ENCODE measurements at regions not wholly inside any gene's neighbourhood (a gene's known extent, or its start where the extent isn't known, plus 50 kb on each side); places are given as distances from the start of the nearest gene placed in this dataset.
A peak's percentile ranks its signal among the peaks of the same experiment; 100 is the strongest.

- no peak for FAIRE-seq
- H3K36me3 ChIP-seq (ENCODE audit: control insufficient read depth, insufficient read depth, low read length) = no peaks in the 10 kb centered on the region
These were observed 367.3 kb upstream of the FGF13 start for GRCh38 chrX:139078761-139079280.

DNA sequence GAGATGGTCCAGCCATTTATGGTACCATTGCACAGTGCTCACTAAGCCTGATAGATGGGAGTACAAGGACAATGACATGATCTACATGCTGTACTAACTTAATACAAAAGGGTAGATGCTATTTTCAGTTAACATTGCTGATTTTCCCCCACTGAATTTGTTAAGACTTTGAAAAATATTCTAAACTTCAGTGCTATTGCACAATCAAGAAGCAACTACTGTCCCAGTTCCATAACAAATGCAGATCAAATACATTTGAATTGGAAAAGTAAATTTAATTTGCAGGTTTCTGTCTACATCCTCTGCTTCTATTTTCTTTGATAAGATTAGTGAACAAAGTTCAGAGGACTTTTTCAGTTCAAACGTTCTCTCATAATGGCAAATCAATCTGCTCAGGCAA, 366.8 kb upstream of the FGF13 start:
- DNase-seq (ENCODE audit: low read depth) = no peak
- Histone ChIP-seq H3K4me3 (ENCODE audit: low read depth, low read length) (no peak overlapping the region), H3K27me3 (ENCODE audit: control insufficient read depth, insufficient read depth, low read length) (no peaks in the 10 kb centered on the region), H3K36me3 (ENCODE audit: control insufficient read depth, insufficient read depth, low read length) (no peaks in the 10 kb centered on the region)
- no peak for FAIRE-seq
- TF ChIP-seq, protein P1, sequence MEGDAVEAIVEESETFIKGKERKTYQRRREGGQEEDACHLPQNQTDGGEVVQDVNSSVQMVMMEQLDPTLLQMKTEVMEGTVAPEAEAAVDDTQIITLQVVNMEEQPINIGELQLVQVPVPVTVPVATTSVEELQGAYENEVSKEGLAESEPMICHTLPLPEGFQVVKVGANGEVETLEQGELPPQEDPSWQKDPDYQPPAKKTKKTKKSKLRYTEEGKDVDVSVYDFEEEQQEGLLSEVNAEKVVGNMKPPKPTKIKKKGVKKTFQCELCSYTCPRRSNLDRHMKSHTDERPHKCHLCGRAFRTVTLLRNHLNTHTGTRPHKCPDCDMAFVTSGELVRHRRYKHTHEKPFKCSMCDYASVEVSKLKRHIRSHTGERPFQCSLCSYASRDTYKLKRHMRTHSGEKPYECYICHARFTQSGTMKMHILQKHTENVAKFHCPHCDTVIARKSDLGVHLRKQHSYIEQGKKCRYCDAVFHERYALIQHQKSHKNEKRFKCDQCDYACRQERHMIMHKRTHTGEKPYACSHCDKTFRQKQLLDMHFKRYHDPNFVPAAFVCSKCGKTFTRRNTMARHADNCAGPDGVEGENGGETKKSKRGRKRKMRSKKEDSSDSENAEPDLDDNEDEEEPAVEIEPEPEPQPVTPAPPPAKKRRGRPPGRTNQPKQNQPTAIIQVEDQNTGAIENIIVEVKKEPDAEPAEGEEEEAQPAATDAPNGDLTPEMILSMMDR (IDR thresholded peaks at IDR 0.05; ENCODE audit: insufficient read depth, low read length, severe bottlenecking) = no peak

More at GRCh38 chrX:139078761-139079280, 367.3 kb upstream of the FGF13 start:
- DNase-seq (ENCODE audit: low read depth) = no peak
- no peaks in the 10 kb centered on the region for H3K27me3 ChIP-seq (ENCODE audit: control insufficient read depth, insufficient read depth, low read length)
- TF ChIP-seq, protein P1 (IDR thresholded peaks at IDR 0.05; ENCODE audit: insufficient read depth, low read length, severe bottlenecking) = no peak
- H3K4me3 ChIP-seq (ENCODE audit: low read depth, low read length) = no peak overlapping the region

DNA sequence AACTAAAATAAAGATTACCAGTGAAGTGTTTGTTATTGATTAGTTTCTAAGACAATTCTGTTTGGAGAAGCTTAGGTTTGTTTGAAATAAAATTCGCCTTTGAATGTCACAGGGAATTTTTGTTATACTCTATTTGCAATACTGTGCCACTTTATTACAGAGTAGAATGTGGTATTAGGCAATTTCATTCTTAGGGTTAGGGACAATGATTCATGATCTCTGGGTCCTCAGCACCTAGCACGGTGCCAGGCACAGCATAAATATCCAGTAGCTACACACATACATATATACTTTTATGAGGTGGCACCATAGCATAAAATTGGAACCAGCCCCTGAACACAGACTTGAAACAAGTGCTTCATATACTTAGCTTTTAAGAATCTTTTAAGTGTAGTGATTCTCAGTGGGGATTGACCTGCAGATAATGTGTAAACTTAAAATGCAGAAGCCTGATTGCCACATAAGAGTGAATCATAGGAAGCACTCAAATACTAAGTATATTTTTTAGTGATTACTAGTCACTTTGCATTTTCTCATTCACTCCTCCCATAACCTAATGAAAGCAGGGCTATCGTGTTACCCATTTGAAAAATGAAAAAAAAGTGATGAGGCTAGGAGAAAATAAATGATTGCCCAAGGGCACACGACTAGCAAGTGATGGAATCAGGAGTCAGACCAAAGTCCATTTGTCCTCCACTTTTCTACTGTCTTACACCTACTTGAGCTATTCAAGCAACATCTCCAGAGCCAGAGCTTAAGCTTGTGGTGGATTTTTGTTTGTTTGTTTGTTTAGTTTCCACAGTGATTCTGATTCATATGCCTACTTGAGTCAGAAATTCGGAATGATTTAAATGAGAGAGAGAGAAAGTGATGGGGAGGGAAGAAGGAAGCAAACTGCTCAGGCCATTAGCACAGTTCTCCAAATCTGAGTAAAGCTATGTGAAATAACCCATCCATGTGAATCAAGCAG, 366.0 kb upstream of the FGF13 start:
- TF ChIP-seq, protein P1 (IDR thresholded peaks at IDR 0.05; ENCODE audit: insufficient read depth, low read length, severe bottlenecking) = no peak
- FAIRE-seq = no peak
- Histone ChIP-seq H3K27me3 (ENCODE audit: control insufficient read depth, insufficient read depth, low read length) (no peaks in the 10 kb centered on the region), H3K4me3 (ENCODE audit: low read depth, low read length) (no peak overlapping the region), H3K36me3 (ENCODE audit: control insufficient read depth, insufficient read depth, low read length) (no peaks in the 10 kb centered on the region)
- DNase-seq (ENCODE audit: low read depth) = peak; percentile 88

DNA sequence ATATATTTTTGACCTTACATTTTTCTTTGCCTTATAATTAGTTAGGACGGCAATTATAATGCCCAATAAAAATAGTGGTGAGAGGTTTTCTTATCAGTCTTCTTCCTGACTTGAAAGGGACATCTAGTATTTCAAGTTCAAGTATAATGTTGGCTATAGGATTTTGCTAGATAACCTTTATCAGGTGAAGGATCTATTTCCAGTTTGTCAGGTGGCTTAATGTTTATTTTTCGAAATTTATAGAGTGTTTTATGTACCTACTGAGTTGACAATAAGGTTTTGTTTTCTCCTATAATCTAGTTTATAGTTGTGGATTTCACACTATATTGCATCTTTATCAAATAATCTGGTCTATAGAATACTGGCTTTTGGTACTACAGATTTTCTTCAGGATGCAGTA, 351.8 kb upstream of the FGF13 start:
- H3K4me3 ChIP-seq (ENCODE audit: low read depth, low read length) = no peak overlapping the region
- no peaks in the 10 kb centered on the region for H3K36me3 ChIP-seq (ENCODE audit: control insufficient read depth, insufficient read depth, low read length)
- no peaks in the 10 kb centered on the region for H3K27me3 ChIP-seq (ENCODE audit: control insufficient read depth, insufficient read depth, low read length)
- FAIRE-seq (no peak), DNase-seq (ENCODE audit: low read depth) (no peak)
- TF ChIP-seq, protein P1 (IDR thresholded peaks at IDR 0.05; ENCODE audit: insufficient read depth, low read length, severe bottlenecking) = no peak

- FAIRE-seq = no peak
These were observed 347.4 kb upstream of the FGF13 start for GRCh38 chrX:139058831-139059495.

More at GRCh38 chrX:139058831-139059495, 347.4 kb upstream of the FGF13 start:
- TF ChIP-seq, protein P1 (IDR thresholded peaks at IDR 0.05; ENCODE audit: insufficient read depth, low read length, severe bottlenecking) = no peak
- H3K36me3 ChIP-seq (ENCODE audit: control insufficient read depth, insufficient read depth, low read length) = no peaks in the 10 kb centered on the region
- H3K27me3 ChIP-seq (ENCODE audit: control insufficient read depth, insufficient read depth, low read length) = no peaks in the 10 kb centered on the region
- peak; percentile 78 for DNase-seq (ENCODE audit: low read depth)
- H3K4me3 ChIP-seq (ENCODE audit: low read depth, low read length) = no peak overlapping the region

Data from bronchial epithelial cell (primary cell).